Neural crest cell (in vitro differentiated cells): ENCODE measurements at regions not wholly inside any gene's neighbourhood (a gene's known extent, or its start where the extent isn't known, plus 50 kb on each side); places are given as distances from the start of the nearest gene placed in this dataset.

Experiments used
- DNase-seq: peaks from one replicate; pipeline ENCODE4 v3.0.0; 2021; ENCODE audit warnings: low read depth, mixed read lengths, low spot score
- H3K27ac Mint-ChIP-seq: one replicate; pipeline ENCODE4 v1.8.0; 2021; ENCODE audit warnings: mild to moderate bottlenecking, mixed read lengths; ENCODE audit not compliant: unreplicated experiment
- H3K27me3 Mint-ChIP-seq: 2 replicates; pipeline ENCODE4 v1.8.0; 2021; ENCODE audit warnings: low read depth, mild to moderate bottlenecking, mixed read lengths
- H3K36me3 Mint-ChIP-seq: 2 replicates; pipeline ENCODE4 v1.8.0; 2021; ENCODE audit warnings: low read depth, mild to moderate bottlenecking, mixed read lengths
- H3K4me1 Mint-ChIP-seq: 2 replicates; pipeline ENCODE4 v1.8.0; 2021; ENCODE audit warnings: mixed read lengths
- H3K4me3 Mint-ChIP-seq: one replicate; pipeline ENCODE4 v1.8.0; 2021; ENCODE audit warnings: mild to moderate bottlenecking, mixed read lengths
- H3K9me3 Mint-ChIP-seq: 2 replicates; pipeline ENCODE4 v1.8.0; 2021; ENCODE audit warnings: mixed read lengths
- CTCF ChIP-seq: fragments of 200-600 bp; sonication (generic); conservative IDR thresholded peaks from 2 replicates; pipeline ENCODE4 v1.5.0; 2021; ENCODE audit warnings: antibody characterized with exemption, mild to moderate bottlenecking

GRCh38 chr11:37710031-37710430 lies 1112.0 kb upstream of the RAG2 start:
- Mint-ChIP-seq H3K9me3 (no peaks in the 10 kb centered on the region), H3K27me3 (no peaks in the 10 kb centered on the region), H3K36me3 (no peaks in the 10 kb centered on the region), H3K4me3 (no peak overlapping the region), H3K27ac (no peak overlapping the region), H3K4me1 (peaks cover 6% of the 10 kb centered on the region)
- no peak for TF ChIP-seq CTCF
- DNase-seq, result no peak

- TF ChIP-seq CTCF, result no peak
- Mint-ChIP-seq H3K4me3 (no peak overlapping the region), H3K4me1 (no peaks in the 10 kb centered on the region), H3K27me3 (no peaks in the 10 kb centered on the region), H3K36me3 (no peaks in the 10 kb centered on the region), H3K27ac (no peak overlapping the region), H3K9me3 (no peaks in the 10 kb centered on the region)
- DNase-seq, result no peak
Observed at GRCh38 chr11:37704791-37705190, 1106.8 kb upstream of the RAG2 start.

- H3K27ac Mint-ChIP-seq, result no peak overlapping the region
- H3K4me3 Mint-ChIP-seq, result no peak overlapping the region
- no peak for DNase-seq
- H3K9me3 Mint-ChIP-seq, result peaks cover 7% of the 10 kb centered on the region
- H3K27me3 Mint-ChIP-seq, result no peaks in the 10 kb centered on the region
- no peaks in the 10 kb centered on the region for H3K4me1 Mint-ChIP-seq
- no peak for TF ChIP-seq CTCF
- H3K36me3 Mint-ChIP-seq, result peaks cover 5% of the 10 kb centered on the region
Observed at GRCh38 chr11:37699644-37700043, 1101.6 kb upstream of the RAG2 start.

DNA sequence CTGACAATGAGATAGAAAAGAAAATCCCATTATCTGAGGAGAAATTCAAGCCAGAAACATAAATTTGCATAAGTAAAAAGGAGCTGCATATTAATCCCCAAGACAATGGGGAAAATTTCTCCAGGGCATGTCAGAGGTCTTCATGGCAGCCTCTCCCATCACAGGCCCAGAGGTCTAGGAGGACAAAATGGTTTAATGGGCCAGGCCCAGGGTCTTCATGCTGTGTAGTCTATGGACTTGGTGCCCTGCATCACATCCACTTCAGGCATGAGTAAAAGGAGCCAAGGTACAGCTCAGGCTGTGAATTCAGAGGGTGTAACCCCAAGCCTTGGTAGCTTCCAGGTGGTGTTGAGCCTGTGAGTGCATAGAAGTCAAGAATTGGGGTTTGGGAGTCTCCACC lies 1097.2 kb upstream of the RAG2 start:
- Mint-ChIP-seq H3K4me3 (no peak overlapping the region), H3K27me3 (no peaks in the 10 kb centered on the region), H3K27ac (no peak overlapping the region), H3K36me3 (peaks cover 12% of the 10 kb centered on the region), H3K9me3 (peaks cover 14% of the 10 kb centered on the region), H3K4me1 (no peaks in the 10 kb centered on the region)
- TF ChIP-seq CTCF, result no peak
- DNase-seq, result no peak

DNA sequence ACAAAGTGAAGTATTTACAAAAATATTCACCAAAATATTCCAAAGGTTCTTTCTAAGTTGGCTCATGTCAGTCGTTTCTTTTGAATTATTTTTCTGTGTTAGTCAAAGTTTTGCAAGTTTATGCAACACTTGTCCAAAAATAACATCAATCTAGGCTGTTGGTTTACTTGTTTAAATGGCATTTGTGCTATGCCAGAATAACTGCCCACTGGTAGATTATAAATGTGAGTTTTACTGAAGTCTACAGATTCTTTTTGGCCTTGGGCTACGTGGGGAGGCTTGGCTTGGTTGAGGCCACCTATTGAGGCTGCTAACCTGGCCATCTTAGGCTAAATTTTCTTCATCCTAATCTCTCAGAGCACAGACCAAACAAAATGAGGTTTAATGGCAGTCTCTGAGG lies 1091.9 kb upstream of the RAG2 start:
- no peak for TF ChIP-seq CTCF
- Mint-ChIP-seq H3K36me3 (peaks cover 10% of the 10 kb centered on the region), H3K4me3 (no peak overlapping the region), H3K9me3 (peaks cover 13% of the 10 kb centered on the region), H3K27ac (no peak overlapping the region), H3K4me1 (no peaks in the 10 kb centered on the region), H3K27me3 (no peaks in the 10 kb centered on the region)
- no peak for DNase-seq

DNA sequence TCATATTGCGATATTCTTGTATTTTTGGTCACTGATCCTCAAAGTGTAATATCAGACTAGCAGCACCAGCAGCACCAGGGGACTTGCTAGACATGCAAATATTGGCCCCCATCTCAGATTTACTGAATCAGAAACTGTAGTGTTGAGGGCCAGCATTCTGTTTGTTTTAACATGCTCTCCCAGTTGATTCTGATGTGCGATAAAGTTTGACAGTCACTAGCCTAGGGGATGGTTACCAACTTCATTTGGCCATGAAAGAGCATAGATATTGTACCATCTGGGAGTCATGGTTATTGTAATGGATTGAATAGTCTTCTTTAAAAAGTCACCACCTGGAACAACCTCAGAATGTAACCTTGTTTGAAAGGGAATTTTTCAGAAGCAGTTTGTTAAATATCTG lies 1090.4 kb upstream of the RAG2 start:
- no peaks in the 10 kb centered on the region for H3K27me3 Mint-ChIP-seq
- no peak for TF ChIP-seq CTCF
- no peaks in the 10 kb centered on the region for H3K4me1 Mint-ChIP-seq
- peaks cover 5% of the 10 kb centered on the region for H3K9me3 Mint-ChIP-seq
- H3K4me3 Mint-ChIP-seq, result no peak overlapping the region
- H3K36me3 Mint-ChIP-seq, result peaks cover under 1% of the 10 kb centered on the region
- DNase-seq, result no peak
- H3K27ac Mint-ChIP-seq, result no peak overlapping the region
